Left ventricle myocardium superior (tissue), 1 donor: ENCODE measurements at regions not wholly inside any gene's neighbourhood (a gene's known extent, or its start where the extent isn't known, plus 50 kb on each side); places are given as distances from the start of the nearest gene placed in this dataset.

ENCODE experiments used
- ATAC-seq: fragments of 200-7000 bp; cut with Tn5 transposase; one replicate; pipeline ENCODE4 v1.9.1; 2020; ENCODE audit warnings: mild to moderate bottlenecking, moderate library complexity
- DNase-seq: peaks from one replicate; pipeline ENCODE4 v3.0.0-alpha.2; 2020
- intact Hi-C: fragments of 100-400 bp; cut with micrococcal nuclease; formaldehyde crosslinking; loops from one replicate; pipeline ENCODE4 v1.11.0; 2022
- donor health status: DM: no; HTN: yes; CAD: no; lungs with severe emphysema.

DNA sequence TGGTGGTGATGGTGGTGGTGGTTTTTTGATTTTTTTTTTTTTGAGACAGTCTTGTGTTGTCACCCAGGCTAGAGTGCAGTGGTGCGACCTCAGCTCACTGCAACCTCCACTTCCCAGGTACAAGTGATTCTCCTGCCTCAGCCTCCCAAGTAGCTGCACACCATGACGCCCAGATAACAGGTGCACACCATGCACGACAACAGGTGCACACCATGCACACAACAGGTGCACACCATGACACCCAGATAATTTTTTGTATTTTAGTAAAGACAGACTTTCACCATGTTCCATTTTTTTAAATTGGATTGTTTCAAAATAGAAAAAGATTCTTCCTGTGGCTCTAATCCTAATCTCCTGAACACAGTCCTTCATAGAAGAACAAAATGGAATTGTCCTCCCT, 257.9 kb downstream of the ALDH8A1 start:
- ATAC-seq (no peak), DNase-seq (no peak)
- intact Hi-C loops = no loop called here

- no peak for DNase-seq
- ATAC-seq = no peak
- intact Hi-C loops = no loop called here
Measured at GRCh38 chr6:134691180-134691579, 258.7 kb downstream of the ALDH8A1 start.

- no peak for DNase-seq
- intact Hi-C loops = no loop called here
- ATAC-seq = no peak
Measured at GRCh38 chr6:134690048-134690447, 259.9 kb downstream of the ALDH8A1 start.

DNA sequence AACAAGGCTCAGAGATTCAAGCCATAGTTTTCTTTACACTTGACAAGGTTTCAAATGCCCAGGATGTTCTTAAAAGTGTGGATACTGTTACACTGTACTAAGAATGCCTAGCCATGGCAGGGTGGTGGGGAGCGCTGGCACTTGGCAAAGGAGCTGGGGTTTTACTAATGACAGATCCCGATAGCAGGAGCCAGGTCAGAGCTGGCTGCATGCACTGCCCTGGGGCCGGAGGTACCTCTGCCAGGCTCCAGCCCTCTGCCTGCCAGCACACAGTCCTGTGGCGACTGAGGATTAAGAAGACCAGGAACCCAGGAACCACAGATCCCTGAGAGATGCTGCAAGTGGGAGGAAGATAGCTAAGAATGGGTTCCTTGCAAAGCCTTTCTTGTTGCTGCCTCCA, 260.3 kb downstream of the ALDH8A1 start:
- peak; percentile 79 for DNase-seq
- intact Hi-C loops = no loop called here
- ATAC-seq = peak; percentile 96

- DNase-seq (peak; percentile 36), ATAC-seq (peak; percentile 93)
- intact Hi-C loops = no loop called here
Measured at GRCh38 chr6:134689177-134689576, 260.7 kb downstream of the ALDH8A1 start.

GRCh38 chr6:134686071-134686470, 263.8 kb downstream of the ALDH8A1 start:
- no peak for DNase-seq
- intact Hi-C loops = no loop called here
- no peak for ATAC-seq

GRCh38 chr6:134684423-134684795, 265.5 kb downstream of the ALDH8A1 start:
- ATAC-seq (no peak), DNase-seq (no peak)
- intact Hi-C loops = no loop called here

GRCh38 chr6:134683783-134684422, 266.0 kb downstream of the ALDH8A1 start:
- intact Hi-C loops = no loop called here
- ATAC-seq (no peak), DNase-seq (no peak)

GRCh38 chr6:134680433-134680832, 269.5 kb downstream of the ALDH8A1 start:
- no peak for ATAC-seq
- DNase-seq = no peak
- intact Hi-C loops = no loop called here

DNA sequence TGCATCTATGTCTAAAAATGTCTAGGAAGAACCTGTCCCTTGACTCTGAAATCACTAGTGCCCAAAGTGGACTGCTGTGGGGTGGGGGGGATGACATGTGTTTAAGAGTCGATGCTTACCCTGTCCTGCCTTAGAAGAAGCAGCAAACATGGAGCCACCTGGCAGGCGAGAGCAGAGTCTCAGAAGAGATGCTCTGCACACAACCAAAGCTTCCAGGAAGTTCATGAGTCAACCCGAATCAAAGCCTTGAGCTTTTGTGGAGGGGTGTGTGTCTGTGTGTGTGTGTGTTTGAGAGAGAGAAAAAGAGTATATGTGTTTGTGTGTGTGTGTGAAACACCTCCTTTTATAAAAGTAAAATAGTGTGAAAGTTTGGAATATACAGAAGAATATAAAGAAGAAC, 269.9 kb downstream of the ALDH8A1 start:
- ATAC-seq = no peak
- DNase-seq = no peak
- intact Hi-C loops = no loop called here

GRCh38 chr6:134678436-134678889, 271.4 kb downstream of the ALDH8A1 start:
- intact Hi-C loops = loop anchor here (10.0 kb wide), 1 partner anchor 116 kb away; no protein-coding TSS in a partner anchor
- peak; percentile 67 for DNase-seq
- ATAC-seq = peak; percentile 88

- intact Hi-C loops = loop anchor here (10.0 kb wide), 1 partner anchor 118 kb away; no protein-coding TSS in a partner anchor
- ATAC-seq (no peak), DNase-seq (no peak)
Measured at GRCh38 chr6:134676307-134677281, 273.3 kb downstream of the ALDH8A1 start.

GRCh38 chr6:134675110-134676054, 274.5 kb downstream of the ALDH8A1 start:
- intact Hi-C loops = loop anchor here (10.0 kb wide), 1 partner anchor 119 kb away; no protein-coding TSS in a partner anchor
- no peak for DNase-seq
- ATAC-seq = no peak

- ATAC-seq (no peak), DNase-seq (no peak)
- intact Hi-C loops = loop anchor here (10.0 kb wide), 1 partner anchor 120 kb away; no protein-coding TSS in a partner anchor
Measured at GRCh38 chr6:134674562-134674961, 275.3 kb downstream of the ALDH8A1 start.

GRCh38 chr6:134669485-134669884, 280.4 kb downstream of the ALDH8A1 start:
- intact Hi-C loops = no loop called here
- no peak for DNase-seq
- no peak for ATAC-seq

- DNase-seq (no peak), ATAC-seq (no peak)
- intact Hi-C loops = no loop called here
Measured at GRCh38 chr6:134667111-134667510, 282.8 kb downstream of the ALDH8A1 start.

DNA sequence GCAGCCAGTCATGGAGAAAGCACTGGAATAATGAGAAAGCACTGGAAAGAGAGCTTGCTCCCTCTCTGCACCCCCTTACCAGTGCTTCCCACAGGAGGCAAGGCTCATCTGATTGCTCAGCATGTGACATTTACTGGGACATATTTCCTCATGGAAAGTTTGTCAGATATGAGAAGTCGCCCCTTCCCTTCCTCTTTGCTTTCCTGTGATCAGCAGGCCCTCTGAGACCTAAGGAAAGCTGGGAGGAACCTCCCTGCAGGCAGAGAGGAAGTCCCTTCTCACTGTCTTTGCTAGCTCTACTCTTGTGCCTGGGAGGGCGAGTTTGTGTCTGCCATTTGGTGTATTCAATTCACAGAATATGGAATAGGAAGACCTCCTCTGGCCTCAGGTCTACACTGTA, 283.8 kb downstream of the ALDH8A1 start:
- no peak for DNase-seq
- ATAC-seq = no peak
- intact Hi-C loops = no loop called here

DNA sequence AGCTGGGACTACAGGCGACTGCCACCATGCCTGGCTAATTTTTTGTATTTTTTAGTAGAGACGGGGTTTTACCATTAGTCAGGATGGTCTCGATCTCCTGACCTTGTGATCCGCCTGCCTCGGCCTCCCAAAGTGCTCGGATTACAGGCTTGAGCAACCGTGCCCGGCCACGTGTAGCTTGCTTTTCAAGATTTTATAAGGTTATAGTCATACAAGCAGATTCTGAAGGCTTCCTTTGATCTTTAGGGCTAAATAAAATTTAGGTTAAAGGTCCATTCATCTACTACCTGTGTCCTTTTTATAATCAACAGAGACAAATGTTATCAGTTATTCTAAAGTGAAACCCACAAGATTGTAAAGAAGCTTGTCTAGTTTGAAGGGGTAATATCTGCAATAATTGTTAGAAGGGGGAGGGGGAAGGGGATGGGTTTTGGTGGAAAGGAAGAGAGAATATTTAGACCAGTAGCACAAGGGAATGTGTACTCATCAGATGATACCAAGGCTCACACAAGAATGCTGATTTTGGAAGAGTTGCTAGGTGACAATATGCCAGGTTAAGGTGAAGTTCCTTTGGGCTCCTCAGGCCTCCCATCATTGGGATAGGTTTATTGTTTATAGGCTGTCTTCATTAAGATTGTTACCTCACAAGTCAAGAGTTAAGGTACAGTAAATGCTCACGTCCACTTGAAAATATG, 284.7 kb downstream of the ALDH8A1 start:
- DNase-seq (no peak), ATAC-seq (no peak)
- intact Hi-C loops = no loop called here
